Colonic mucosa (tissue), 4 donors: ENCODE measurements at regions not wholly inside any gene's neighbourhood (a gene's known extent, or its start where the extent isn't known, plus 50 kb on each side); places are given as distances from the start of the nearest gene placed in this dataset.
"Not testable (repeated sequence)": the region's sequence is repeated elsewhere in the genome, so short reads cannot be mapped to it uniquely, and the experiment has no call there.

ENCODE experiments used
- DNase-seq: peaks from one replicate; pipeline ENCODE4 v3.0.0-alpha.2; 2020
- H3K27ac ChIP-seq: fragments of 200-600 bp; one replicate; pipeline ENCODE4 v1.8.0; 2021
- H3K27me3 ChIP-seq: fragments of 200-600 bp; one replicate; pipeline ENCODE4 v1.8.0; 2021
- H3K36me3 ChIP-seq: fragments of 200-600 bp; one replicate; pipeline ENCODE4 v1.8.0; 2021
- H3K4me1 ChIP-seq: fragments of 200-600 bp; one replicate; pipeline ENCODE4 v1.8.0; 2021; ENCODE audit warnings: mild to moderate bottlenecking
- H3K4me3 ChIP-seq: fragments of 200-600 bp; one replicate; pipeline ENCODE4 v1.8.0; 2021
- H3K9ac ChIP-seq, 2 donors: one replicate each; pipeline ENCODE4 v1.7.0; 2013; ENCODE audit warnings: control low read depth in 2 of 2, low read depth in 2 of 2, low read length in 2 of 2
- H3K9me3 ChIP-seq: fragments of 200-600 bp; one replicate; pipeline ENCODE4 v1.8.0; 2021
- intact Hi-C: fragments of 100-400 bp; cut with DNase I; formaldehyde crosslinking; loops from one replicate; pipeline ENCODE4 v1.14.1; 2022
- TF ChIP-seq, protein P1 (sequence below): fragments of 200-600 bp; IDR thresholded peaks from one replicate; pipeline ENCODE4 v1.8.0; 2022; ENCODE audit warnings: antibody characterized with exemption, mild to moderate bottlenecking
- donor health status: healthy.
- donor health status: DM: no; HTN: no; CAD: no.
- donor health status: DM: no; HTN: no; CAD: no.

DNA sequence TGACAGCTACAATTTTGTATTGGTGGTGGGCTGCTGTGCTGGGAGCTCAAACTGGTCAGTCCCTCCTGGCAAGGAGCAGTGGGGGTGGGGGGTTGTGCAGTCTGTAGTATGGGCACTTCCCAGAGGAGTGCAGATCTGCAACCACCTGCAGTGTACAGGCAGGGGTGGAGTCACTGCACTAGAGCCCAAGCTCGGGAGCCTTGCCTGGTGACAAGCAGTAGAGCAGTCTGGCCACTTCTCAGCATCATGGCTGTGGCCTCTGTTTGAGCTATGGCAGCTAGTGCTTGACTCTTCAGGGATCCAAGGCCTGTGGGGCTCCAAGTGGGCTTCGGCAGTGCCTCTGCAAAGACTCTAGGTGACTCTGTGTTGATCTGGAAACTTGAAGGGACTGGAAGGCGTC is 585.1 kb upstream of the GRM3 start:
- Histone ChIP-seq H3K9ac (no peak overlapping the region), H3K36me3 (no peaks in the 10 kb centered on the region), H3K9me3 (no peaks in the 10 kb centered on the region), H3K4me1 (no peaks in the 10 kb centered on the region), H3K27ac (no peak overlapping the region), H3K4me3 (no peak overlapping the region), H3K27me3 (no peaks in the 10 kb centered on the region)
- TF ChIP-seq, protein P1, sequence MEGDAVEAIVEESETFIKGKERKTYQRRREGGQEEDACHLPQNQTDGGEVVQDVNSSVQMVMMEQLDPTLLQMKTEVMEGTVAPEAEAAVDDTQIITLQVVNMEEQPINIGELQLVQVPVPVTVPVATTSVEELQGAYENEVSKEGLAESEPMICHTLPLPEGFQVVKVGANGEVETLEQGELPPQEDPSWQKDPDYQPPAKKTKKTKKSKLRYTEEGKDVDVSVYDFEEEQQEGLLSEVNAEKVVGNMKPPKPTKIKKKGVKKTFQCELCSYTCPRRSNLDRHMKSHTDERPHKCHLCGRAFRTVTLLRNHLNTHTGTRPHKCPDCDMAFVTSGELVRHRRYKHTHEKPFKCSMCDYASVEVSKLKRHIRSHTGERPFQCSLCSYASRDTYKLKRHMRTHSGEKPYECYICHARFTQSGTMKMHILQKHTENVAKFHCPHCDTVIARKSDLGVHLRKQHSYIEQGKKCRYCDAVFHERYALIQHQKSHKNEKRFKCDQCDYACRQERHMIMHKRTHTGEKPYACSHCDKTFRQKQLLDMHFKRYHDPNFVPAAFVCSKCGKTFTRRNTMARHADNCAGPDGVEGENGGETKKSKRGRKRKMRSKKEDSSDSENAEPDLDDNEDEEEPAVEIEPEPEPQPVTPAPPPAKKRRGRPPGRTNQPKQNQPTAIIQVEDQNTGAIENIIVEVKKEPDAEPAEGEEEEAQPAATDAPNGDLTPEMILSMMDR = no peak
- intact Hi-C loops = no loop called here
- no peak for DNase-seq

GRCh38 chr7:86050918-86051317 is 592.8 kb upstream of the GRM3 start:
- no peak for DNase-seq
- intact Hi-C loops = no loop called here
- no peaks in the 10 kb centered on the region for H3K36me3 ChIP-seq
- H3K9me3 ChIP-seq = no peaks in the 10 kb centered on the region
- H3K4me1 ChIP-seq = no peaks in the 10 kb centered on the region
- H3K27me3 ChIP-seq = no peaks in the 10 kb centered on the region
- no peak overlapping the region for H3K9ac ChIP-seq
- no peak overlapping the region for H3K4me3 ChIP-seq
- TF ChIP-seq, protein P1 = no peak
- no peak overlapping the region for H3K27ac ChIP-seq

DNA sequence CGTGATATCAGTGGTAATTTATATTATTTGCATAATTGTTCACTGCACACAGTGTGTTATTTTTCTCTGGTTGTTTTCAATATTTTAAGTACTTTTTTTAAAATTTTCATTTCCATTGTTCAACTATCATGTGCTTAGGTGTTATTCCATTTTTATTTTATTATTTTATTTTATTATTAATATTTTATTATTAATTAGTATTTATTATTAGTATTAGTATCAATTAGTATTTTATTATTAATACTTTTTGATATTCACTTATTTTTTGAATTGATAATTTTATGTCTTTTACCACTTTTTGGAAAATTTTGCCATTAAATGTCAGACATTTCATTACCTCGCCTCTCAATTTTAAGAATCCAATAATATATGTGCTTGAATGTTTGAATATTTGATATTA is 593.8 kb upstream of the GRM3 start:
- Histone ChIP-seq H3K27ac (no peak overlapping the region), H3K4me1 (no peaks in the 10 kb centered on the region), H3K36me3 (no peaks in the 10 kb centered on the region), H3K9me3 (no peaks in the 10 kb centered on the region), H3K27me3 (no peaks in the 10 kb centered on the region), H3K9ac (no peak overlapping the region), H3K4me3 (no peak overlapping the region)
- DNase-seq = no peak
- TF ChIP-seq, protein P1 = no peak
- intact Hi-C loops = no loop called here

DNA sequence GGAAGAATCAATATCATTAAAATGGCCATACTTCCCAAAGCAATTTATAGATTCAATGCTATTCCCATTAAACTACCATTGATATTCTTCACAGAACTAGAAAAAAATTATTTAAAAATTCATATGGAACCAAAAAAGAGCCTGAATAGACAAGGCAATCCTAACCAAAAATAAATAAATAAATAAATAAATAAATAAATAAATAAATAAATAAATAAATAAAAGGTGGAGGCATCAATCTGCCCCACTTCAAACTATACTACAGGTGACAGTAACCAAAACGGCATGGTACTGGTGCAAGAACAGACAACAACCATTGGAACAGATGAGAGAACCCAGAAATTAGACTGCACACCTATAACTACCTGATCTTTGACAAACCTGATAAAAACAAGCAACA is 598.5 kb upstream of the GRM3 start:
- H3K27me3 ChIP-seq, DNase-seq, H3K9me3 ChIP-seq, intact Hi-C loops, H3K4me1 ChIP-seq, H3K4me3 ChIP-seq, H3K9ac ChIP-seq, H3K27ac ChIP-seq, H3K36me3 ChIP-seq: not testable (repeated sequence)

DNA sequence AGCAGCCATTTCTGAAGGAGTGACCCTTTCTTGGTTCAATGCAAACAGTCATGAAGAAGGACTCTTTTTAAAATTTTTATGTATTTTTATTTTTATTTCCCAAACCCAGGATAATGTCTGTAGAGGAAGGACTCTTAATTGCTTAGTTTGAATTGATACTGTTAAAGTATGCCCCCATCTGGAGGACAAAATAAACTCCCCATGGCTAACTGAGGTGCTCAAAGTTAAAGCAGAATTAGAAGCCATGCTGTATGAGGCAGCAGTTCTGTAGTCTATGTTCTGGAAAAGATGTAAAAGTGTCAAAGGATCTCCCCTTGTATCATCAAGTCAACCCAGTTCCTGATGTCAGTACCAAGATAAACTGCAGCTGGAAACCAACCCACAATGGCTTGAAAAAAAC is 617.9 kb upstream of the GRM3 start:
- Histone ChIP-seq H3K4me3 (no peak overlapping the region), H3K27ac (no peak overlapping the region), H3K9ac (no peak overlapping the region), H3K4me1 (no peaks in the 10 kb centered on the region), H3K9me3 (no peaks in the 10 kb centered on the region), H3K36me3 (no peaks in the 10 kb centered on the region), H3K27me3 (no peaks in the 10 kb centered on the region)
- intact Hi-C loops = no loop called here
- TF ChIP-seq, protein P1 = no peak
- DNase-seq = no peak

GRCh38 chr7:86013662-86014061 is 630.0 kb upstream of the GRM3 start:
- TF ChIP-seq, protein P1 = no peak
- intact Hi-C loops = no loop called here

More at GRCh38 chr7:86013662-86014061, 630.0 kb upstream of the GRM3 start:
- DNase-seq = no peak
- Histone ChIP-seq H3K27ac (no peak overlapping the region), H3K4me3 (no peak overlapping the region), H3K4me1 (no peaks in the 10 kb centered on the region), H3K27me3 (no peaks in the 10 kb centered on the region), H3K9me3 (no peaks in the 10 kb centered on the region), H3K36me3 (no peaks in the 10 kb centered on the region), H3K9ac (no peak overlapping the region)
